ENCODE measurements at regions not wholly inside any gene's neighbourhood (a gene's known extent, or its start where the extent isn't known, plus 50 kb on each side); places are given as distances from the start of the nearest gene placed in this dataset.

GRCh38 chr7:86970986-86971385, 88.5 kb downstream of the ELAPOR2 start:
- TF ChIP-seq CTCF (IDR thresholded peaks at IDR 0.05; ENCODE audit: insufficient read depth, low read length): no peak
- no peak overlapping the region for H3K4me3 ChIP-seq (ENCODE audit: low read depth, low read length)
- DNase-seq (ENCODE audit: low read depth): no peak

GRCh38 chr7:86970547-86970946, 88.9 kb downstream of the ELAPOR2 start:
- no peak overlapping the region for H3K4me3 ChIP-seq (ENCODE audit: low read depth, low read length)
- TF ChIP-seq CTCF (IDR thresholded peaks at IDR 0.05; ENCODE audit: insufficient read depth, low read length): no peak
- DNase-seq (ENCODE audit: low read depth): no peak

GRCh38 chr7:86969865-86970264, 89.6 kb downstream of the ELAPOR2 start:
- no peak for TF ChIP-seq CTCF (IDR thresholded peaks at IDR 0.05; ENCODE audit: insufficient read depth, low read length)
- no peak for DNase-seq (ENCODE audit: low read depth)

GRCh38 chr7:86968618-86969017, 90.8 kb downstream of the ELAPOR2 start:
- no peak for DNase-seq (ENCODE audit: low read depth)
- H3K4me3 ChIP-seq (ENCODE audit: low read depth, low read length): no peak overlapping the region
- no peak for TF ChIP-seq CTCF (IDR thresholded peaks at IDR 0.05; ENCODE audit: insufficient read depth, low read length)

More at GRCh38 chr7:86969865-86970264, 89.6 kb downstream of the ELAPOR2 start:
- no peak overlapping the region for H3K4me3 ChIP-seq (ENCODE audit: low read depth, low read length)

GRCh38 chr7:86966916-86967315, 92.5 kb downstream of the ELAPOR2 start:
- H3K4me3 ChIP-seq (ENCODE audit: low read depth, low read length): no peak overlapping the region
- no peak for TF ChIP-seq CTCF (IDR thresholded peaks at IDR 0.05; ENCODE audit: insufficient read depth, low read length)
- no peak for DNase-seq (ENCODE audit: low read depth)

GRCh38 chr7:86965727-86966120, 93.7 kb downstream of the ELAPOR2 start:
- H3K4me3 ChIP-seq (ENCODE audit: low read depth, low read length): no peak overlapping the region
- no peak for DNase-seq (ENCODE audit: low read depth)
- TF ChIP-seq CTCF (IDR thresholded peaks at IDR 0.05; ENCODE audit: insufficient read depth, low read length): no peak

GRCh38 chr7:86964973-86965726, 94.3 kb downstream of the ELAPOR2 start:
- TF ChIP-seq CTCF (IDR thresholded peaks at IDR 0.05; ENCODE audit: insufficient read depth, low read length): no peak
- no peak for DNase-seq (ENCODE audit: low read depth)
- no peak overlapping the region for H3K4me3 ChIP-seq (ENCODE audit: low read depth, low read length)
